Thyroid gland (tissue), 4 donors: ENCODE measurements at regions not wholly inside any gene's neighbourhood (a gene's known extent, or its start where the extent isn't known, plus 50 kb on each side); places are given as distances from the start of the nearest gene placed in this dataset.

ENCODE experiments used
- DNase-seq, 2 donors: peaks; one replicate each; pipeline ENCODE4 v3.0.0-alpha.2; 2019
- H3K27ac ChIP-seq, 3 donors: fragments of 200-600 bp; sonication (generic); 1 replicate in 2 of 3; 2 replicates in 1 of 3; pipeline ENCODE4 v1.5.1; 2016 to 2019; ENCODE audit warnings: mild to moderate bottlenecking in 1 of 3, moderate library complexity in 1 of 3
- H3K27me3 ChIP-seq: fragments of 200-600 bp; sonication (generic); one replicate; pipeline ENCODE4 v1.5.1; 2019
- H3K36me3 ChIP-seq, 2 donors: fragments of 200-600 bp; sonication (generic); one replicate each; pipeline ENCODE4 v1.5.1; 2016 to 2019
- H3K4me1 ChIP-seq, 2 donors: fragments of 200-600 bp; sonication (generic); one replicate each; pipeline ENCODE4 v1.5.1; 2017 to 2019
- H3K4me3 ChIP-seq, 3 donors: fragments of 200-600 bp; sonication (generic); replicated peaks in 1 of 3; 1 replicate in 2 of 3; 2 replicates in 1 of 3; pipeline ENCODE4 v1.5.1; 2016; ENCODE audit warnings: mild to moderate bottlenecking in 1 of 3
- H3K9me3 ChIP-seq: fragments of 200-600 bp; sonication (generic); one replicate; pipeline ENCODE4 v1.5.1; 2017
- POLR2A ChIP-seq, 2 donors: fragments of 450-650 bp; IDR thresholded peaks; one replicate each; pipeline ENCODE4 v1.6.1; 2017; ENCODE audit warnings: antibody characterized with exemption in 2 of 2, mild to moderate bottlenecking in 2 of 2, moderate library complexity in 1 of 2
- WGBS, 2 donors: methylation state at CpG; one replicate each; pipeline ENCODE4 v1.1.5; 2017; 5-methylcytosine and 5-hydroxymethylcytosine counted together
- intact Hi-C: fragments of 100-400 bp; cut with DNase I; formaldehyde crosslinking; loops from one replicate; pipeline ENCODE4 v1.15.1; 2023
- TF ChIP-seq, protein P1 (sequence below), 6 experiments: fragments of 200-600 bp in 3 of 6; fragments of 450-650 bp in 3 of 6; sonication (generic) in 3 of 6; IDR thresholded peaks; one replicate each; pipeline ENCODE4 v1.5.1; 2016 to 2019; ENCODE audit warnings: antibody characterized with exemption in 6 of 6, mild to moderate bottlenecking in 2 of 6, inconsistent platforms in 1 of 6, moderate library complexity in 1 of 6

DNA sequence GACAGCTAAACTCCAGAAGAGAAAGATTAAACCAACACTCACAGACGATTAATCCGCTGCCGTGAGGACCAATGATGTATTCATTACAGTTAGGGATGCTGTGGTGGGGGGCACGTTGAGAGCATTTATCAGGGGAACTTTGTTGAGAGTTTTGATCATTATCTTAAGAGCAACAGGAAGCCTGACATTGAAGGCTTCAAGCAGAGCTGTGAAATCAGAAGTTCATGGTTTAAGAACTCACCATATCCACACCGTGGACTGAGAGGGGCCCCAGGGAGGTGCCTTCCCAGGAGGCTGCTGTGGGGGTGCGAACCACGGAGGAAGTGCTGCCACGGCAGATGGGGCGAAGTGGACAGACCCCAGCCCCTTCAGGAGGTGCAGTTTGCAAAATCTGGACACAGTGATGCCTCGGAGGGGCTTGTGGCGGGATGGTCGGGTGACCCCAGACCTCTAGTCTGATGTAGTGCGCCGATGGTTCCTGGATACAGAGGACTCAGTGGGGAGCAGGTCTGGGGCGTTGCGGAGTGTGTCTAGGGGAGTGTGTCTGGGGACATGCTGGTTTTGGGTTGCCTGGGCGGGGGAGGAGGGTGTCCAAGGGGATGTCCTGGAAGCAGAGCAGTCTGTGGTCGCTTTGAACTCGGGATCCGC is 73.0 kb downstream of the DIO3 start:
- H3K4me1 ChIP-seq: no peaks in the 10 kb centered on the region
- TF ChIP-seq POLR2A (IDR thresholded peaks at IDR 0.05): no peak
- TF ChIP-seq, protein P1, sequence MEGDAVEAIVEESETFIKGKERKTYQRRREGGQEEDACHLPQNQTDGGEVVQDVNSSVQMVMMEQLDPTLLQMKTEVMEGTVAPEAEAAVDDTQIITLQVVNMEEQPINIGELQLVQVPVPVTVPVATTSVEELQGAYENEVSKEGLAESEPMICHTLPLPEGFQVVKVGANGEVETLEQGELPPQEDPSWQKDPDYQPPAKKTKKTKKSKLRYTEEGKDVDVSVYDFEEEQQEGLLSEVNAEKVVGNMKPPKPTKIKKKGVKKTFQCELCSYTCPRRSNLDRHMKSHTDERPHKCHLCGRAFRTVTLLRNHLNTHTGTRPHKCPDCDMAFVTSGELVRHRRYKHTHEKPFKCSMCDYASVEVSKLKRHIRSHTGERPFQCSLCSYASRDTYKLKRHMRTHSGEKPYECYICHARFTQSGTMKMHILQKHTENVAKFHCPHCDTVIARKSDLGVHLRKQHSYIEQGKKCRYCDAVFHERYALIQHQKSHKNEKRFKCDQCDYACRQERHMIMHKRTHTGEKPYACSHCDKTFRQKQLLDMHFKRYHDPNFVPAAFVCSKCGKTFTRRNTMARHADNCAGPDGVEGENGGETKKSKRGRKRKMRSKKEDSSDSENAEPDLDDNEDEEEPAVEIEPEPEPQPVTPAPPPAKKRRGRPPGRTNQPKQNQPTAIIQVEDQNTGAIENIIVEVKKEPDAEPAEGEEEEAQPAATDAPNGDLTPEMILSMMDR (IDR thresholded peaks at IDR 0.05): no peak
- DNase-seq: no peak
- H3K27ac ChIP-seq: no peak overlapping the region
- H3K36me3 ChIP-seq: no peaks in the 10 kb centered on the region
- H3K27me3 ChIP-seq: no peaks in the 10 kb centered on the region
- 80 to 82% methylated on average over 19 to 20 of the region's 20 CpGs for WGBS, 2 donors
- no peak overlapping the region for H3K4me3 ChIP-seq
- intact Hi-C loops: loop anchor here (10.0 kb wide), 1 partner anchor 980 kb away; no protein-coding TSS in a partner anchor
- H3K9me3 ChIP-seq: no peaks in the 10 kb centered on the region

DNA sequence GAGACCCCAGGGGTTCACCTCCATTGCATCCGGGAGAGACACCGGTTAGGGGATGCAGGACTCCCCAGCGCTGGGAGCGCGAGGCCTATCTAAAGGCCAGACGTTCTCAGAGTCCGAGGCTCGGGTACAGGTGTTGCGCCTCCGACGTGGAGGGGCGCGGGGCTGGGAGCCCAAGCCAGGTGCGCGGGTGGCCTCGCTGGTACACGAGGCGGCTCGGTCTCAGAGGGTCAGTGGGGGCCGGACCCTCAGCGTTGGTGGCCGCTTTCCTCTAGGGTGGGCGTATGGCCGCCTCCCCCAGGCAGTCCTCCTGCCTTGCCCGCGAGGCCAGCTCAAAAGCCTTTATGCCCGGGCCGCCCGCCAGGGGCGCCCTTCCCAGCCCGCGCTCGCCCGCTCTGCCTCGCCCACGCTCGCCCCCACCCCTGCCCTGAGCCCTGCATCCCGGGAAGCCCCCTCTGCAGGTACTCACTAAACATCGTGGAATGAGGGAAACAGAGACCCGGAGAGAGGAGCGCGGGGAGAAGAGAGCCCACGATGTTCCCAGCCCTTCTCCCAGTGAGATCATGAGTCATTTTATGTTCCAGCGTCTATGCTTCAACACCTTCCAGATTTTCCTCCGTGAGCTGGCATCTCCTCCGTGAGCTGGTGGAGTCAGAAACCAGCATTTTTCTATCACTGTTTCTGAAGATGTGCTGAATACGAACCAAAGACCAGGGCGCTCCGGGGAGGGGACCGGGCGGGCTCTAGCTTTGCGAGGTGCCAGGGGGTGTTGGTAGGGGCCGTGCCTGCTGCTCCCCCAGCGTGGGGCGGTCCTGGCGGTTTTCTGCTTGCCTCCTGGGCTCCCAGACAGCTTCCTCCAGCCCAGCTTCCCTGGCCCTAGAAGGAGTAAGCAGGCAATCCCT is 73.8 kb downstream of the DIO3 start:
- DNase-seq: no peak
- no peak for TF ChIP-seq POLR2A (IDR thresholded peaks at IDR 0.05)
- TF ChIP-seq, protein P1 (IDR thresholded peaks at IDR 0.05): no peak
- 88 to 94% methylated on average over 46 to 55 of the region's 56 CpGs for WGBS, 2 donors
- Histone ChIP-seq H3K4me3 (no peak overlapping the region), H3K9me3 (no peaks in the 10 kb centered on the region), H3K4me1 (no peaks in the 10 kb centered on the region), H3K27me3 (no peaks in the 10 kb centered on the region), H3K36me3 (no peaks in the 10 kb centered on the region), H3K27ac (no peak overlapping the region)
- intact Hi-C loops: loop anchor here (10.0 kb wide), 1 partner anchor 980 kb away; no protein-coding TSS in a partner anchor

DNA sequence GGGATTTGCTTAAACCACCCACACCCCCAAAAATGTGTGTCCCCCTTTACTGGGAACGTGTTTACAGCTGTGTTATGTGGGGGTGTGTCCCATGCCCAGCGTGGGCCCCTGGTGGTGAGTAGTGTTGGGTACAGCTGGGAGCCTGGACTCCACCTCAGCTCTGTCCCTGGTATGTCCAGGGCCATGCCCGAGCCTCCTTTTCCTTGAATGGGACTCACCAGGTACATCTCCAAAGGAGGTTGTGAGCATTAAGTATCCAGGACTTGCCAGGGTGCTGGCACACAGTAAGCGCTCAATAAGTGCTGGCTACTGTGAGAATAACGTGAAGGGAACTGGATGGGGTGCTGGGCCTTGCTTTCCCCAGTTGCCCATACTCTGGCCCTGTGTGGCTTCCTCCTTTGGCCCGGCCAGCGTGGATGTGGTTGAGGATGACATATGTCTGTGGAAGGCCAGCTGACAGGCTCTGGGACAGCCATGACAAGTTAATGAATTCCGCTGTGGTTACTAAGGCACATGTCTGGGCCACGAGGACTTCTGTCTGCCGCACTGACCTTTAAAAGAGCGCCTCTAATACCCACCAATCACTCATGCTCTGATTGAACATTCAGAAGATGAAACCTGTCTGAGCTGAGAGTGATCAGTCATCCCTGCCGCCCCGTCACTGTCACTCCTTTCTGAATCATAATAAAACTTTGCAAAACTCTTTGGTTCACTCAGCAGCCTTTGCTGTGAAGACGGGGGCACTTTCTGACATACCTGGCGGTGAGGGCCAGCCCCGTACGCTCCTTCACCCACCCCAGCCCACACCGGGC is 74.7 kb downstream of the DIO3 start:
- Histone ChIP-seq H3K4me1 (no peaks in the 10 kb centered on the region), H3K9me3 (no peaks in the 10 kb centered on the region), H3K36me3 (no peaks in the 10 kb centered on the region), H3K27ac (no peak overlapping the region), H3K27me3 (no peaks in the 10 kb centered on the region), H3K4me3 (no peak overlapping the region)
- intact Hi-C loops: loop anchor here (10.0 kb wide), 1 partner anchor 981 kb away; no protein-coding TSS in a partner anchor
- no peak for DNase-seq
- no peak for TF ChIP-seq POLR2A (IDR thresholded peaks at IDR 0.05)
- TF ChIP-seq, protein P1 (IDR thresholded peaks at IDR 0.05): no peak
- WGBS, 2 donors: 89% methylated on average over 15 to 17 of the region's 18 CpGs

DNA sequence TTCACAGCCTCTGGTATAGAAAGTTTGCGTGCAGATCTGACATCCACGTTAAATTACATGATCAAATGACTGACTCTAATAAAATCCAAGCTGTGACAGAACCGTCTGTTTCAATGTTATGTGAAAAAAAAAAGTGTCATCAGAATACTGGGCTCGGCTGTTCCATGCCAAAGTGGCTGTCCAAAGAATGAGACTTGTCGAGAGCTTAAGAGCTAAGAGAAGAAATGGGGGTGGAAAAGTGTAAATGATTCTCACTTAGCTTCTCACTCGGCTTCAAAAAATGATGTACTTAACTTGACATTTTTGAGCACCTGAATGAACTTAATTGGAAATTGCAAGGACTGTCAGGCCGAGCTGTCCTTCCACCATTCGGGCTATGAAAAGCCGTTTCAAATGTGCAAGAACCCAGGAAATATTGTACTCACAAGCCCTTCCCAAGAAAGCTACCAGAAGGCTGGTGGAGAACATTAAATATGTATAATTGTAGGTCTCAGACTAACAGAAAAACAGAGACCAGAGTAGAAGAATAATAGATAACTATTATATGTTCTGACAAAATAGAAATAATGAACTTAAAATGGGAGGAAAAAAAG is 78.0 kb downstream of the DIO3 start:
- H3K27me3 ChIP-seq: no peaks in the 10 kb centered on the region
- no peak overlapping the region for H3K4me3 ChIP-seq
- DNase-seq: no peak
- intact Hi-C loops: loop anchor here (10.0 kb wide), 1 partner anchor 985 kb away; no protein-coding TSS in a partner anchor
- WGBS, 2 donors: 65 to 77% methylated on average over 9 of the region's 9 CpGs
- no peaks in the 10 kb centered on the region for H3K9me3 ChIP-seq
- no peaks in the 10 kb centered on the region for H3K4me1 ChIP-seq
- no peaks in the 10 kb centered on the region for H3K36me3 ChIP-seq
- no peak overlapping the region for H3K27ac ChIP-seq
- TF ChIP-seq, protein P1 (IDR thresholded peaks at IDR 0.05): no peak
- TF ChIP-seq POLR2A (IDR thresholded peaks at IDR 0.05): no peak
